Liver (tissue), 8 donors: ENCODE measurements at regions not wholly inside any gene's neighbourhood (a gene's known extent, or its start where the extent isn't known, plus 50 kb on each side); places are given as distances from the start of the nearest gene placed in this dataset.

Experiments
- DNase-seq: peaks from one replicate; pipeline ENCODE4 v3.0.0-alpha.2; 2017; ENCODE audit warnings: low spot score
- H3K27ac ChIP-seq, 2 donors: one replicate each; pipeline ENCODE4 v1.7.0; 2013; ENCODE audit warnings: inconsistent platforms in 2 of 2, low read length in 2 of 2, control low read depth in 1 of 2, low read depth in 1 of 2, mild to moderate bottlenecking in 1 of 2
- H3K27me3 ChIP-seq, 4 donors: one replicate each; pipeline versions ENCODE4 v1.6.1 to v1.7.0; 2013; ENCODE audit warnings: low read length in 3 of 4, inconsistent platforms in 1 of 4, mild to moderate bottlenecking in 1 of 4, moderate library complexity in 1 of 4; ENCODE audit not compliant: control insufficient read depth in 4 of 4, insufficient read depth in 4 of 4
- H3K36me3 ChIP-seq, 4 donors: one replicate each; pipeline versions ENCODE4 v1.6.1 to v1.7.0; 2013; ENCODE audit warnings: low read length in 3 of 4, mild to moderate bottlenecking in 3 of 4, low read depth in 1 of 4, moderate library complexity in 1 of 4; ENCODE audit not compliant: control insufficient read depth in 4 of 4, insufficient read depth in 3 of 4
- H3K4me1 ChIP-seq, 4 donors: one replicate each; pipeline versions ENCODE4 v1.6.1 to v1.7.0; 2013; ENCODE audit warnings: low read length in 3 of 4, mild to moderate bottlenecking in 3 of 4, moderate library complexity in 1 of 4; ENCODE audit not compliant: control insufficient read depth in 4 of 4, insufficient read depth in 4 of 4
- H3K4me3 ChIP-seq, 3 donors: one replicate each; pipeline versions ENCODE4 v1.6.1 to v1.7.0; 2013; ENCODE audit warnings: low read length in 3 of 3, control low read depth in 1 of 3, low read depth in 1 of 3, mild to moderate bottlenecking in 1 of 3
- H3K9ac ChIP-seq, 2 donors: one replicate each; pipeline ENCODE4 v1.7.0; 2013; ENCODE audit warnings: low read length in 2 of 2, mild to moderate bottlenecking in 2 of 2, moderate library complexity in 2 of 2, control low read depth in 1 of 2, low read depth in 1 of 2
- H3K9me3 ChIP-seq, 4 donors: one replicate each; pipeline versions ENCODE4 v1.6.1 to v1.7.0; 2013; ENCODE audit warnings: low read length in 3 of 4; ENCODE audit not compliant: control insufficient read depth in 4 of 4
- EGR1 ChIP-seq, 2 donors: IDR thresholded peaks; 2 replicates each; pipeline ENCODE4 v1.6.1; 2016 to 2018; ENCODE audit warnings: antibody characterized with exemption in 2 of 2, low read depth in 2 of 2
- FOXA1 ChIP-seq: IDR thresholded peaks from 2 replicates; pipeline ENCODE4 v1.6.1; 2016; ENCODE audit warnings: antibody characterized with exemption
- FOXA2 ChIP-seq: IDR thresholded peaks from 2 replicates; pipeline ENCODE4 v1.6.1; 2016; ENCODE audit warnings: antibody characterized with exemption
- GABPA ChIP-seq, 2 donors: IDR thresholded peaks in 1 of 2; conservative IDR thresholded peaks in 1 of 2; 2 replicates each; pipeline ENCODE4 v1.6.1; 2016; ENCODE audit warnings: antibody characterized with exemption in 2 of 2, mild to moderate bottlenecking in 1 of 2, moderate library complexity in 1 of 2
- HNF4A ChIP-seq, 2 donors: conservative IDR thresholded peaks; 2 replicates each; pipeline ENCODE4 v1.6.1; 2016; ENCODE audit warnings: antibody characterized with exemption in 2 of 2, mild to moderate bottlenecking in 2 of 2
- HNF4G ChIP-seq: IDR thresholded peaks from 2 replicates; pipeline ENCODE4 v1.6.1; 2016; ENCODE audit warnings: antibody characterized with exemption
- JUND ChIP-seq, 2 donors: IDR thresholded peaks; 2 replicates each; pipeline ENCODE4 v1.6.1; 2016; ENCODE audit warnings: antibody characterized with exemption in 2 of 2
- NR2F2 ChIP-seq: IDR thresholded peaks from 2 replicates; pipeline ENCODE4 v1.6.1; 2016; ENCODE audit warnings: antibody characterized with exemption
- RAD21 ChIP-seq, 2 donors: IDR thresholded peaks; 2 replicates each; pipeline ENCODE4 v1.6.1; 2016; ENCODE audit warnings: antibody characterized with exemption in 2 of 2, mild to moderate bottlenecking in 2 of 2
- SP1 ChIP-seq: IDR thresholded peaks from 2 replicates; pipeline ENCODE4 v1.6.1; 2018; ENCODE audit warnings: antibody characterized with exemption, mild to moderate bottlenecking
- TAF1 ChIP-seq: conservative IDR thresholded peaks from 2 replicates; pipeline ENCODE4 v1.6.1; 2016; ENCODE audit warnings: antibody characterized with exemption, mild to moderate bottlenecking
- YY1 ChIP-seq: IDR thresholded peaks from 2 replicates; pipeline ENCODE4 v1.6.1; 2016; ENCODE audit warnings: antibody characterized with exemption, mild to moderate bottlenecking
- WGBS: extraction: QIAGEN DNeasy Blood & Tissue Kit; methylation state at CpG from one replicate; pipeline ENCODE4 v1.1.7; 2013; 5-methylcytosine and 5-hydroxymethylcytosine counted together
- TF ChIP-seq, protein P1 (sequence below): IDR thresholded peaks from 2 replicates; pipeline ENCODE4 v1.6.1; 2016; ENCODE audit warnings: antibody characterized with exemption
- TF ChIP-seq, protein P2 (sequence below): IDR thresholded peaks from 2 replicates; pipeline ENCODE4 v1.6.1; 2016; ENCODE audit warnings: antibody characterized with exemption
- TF ChIP-seq, protein P3 (sequence below): IDR thresholded peaks from 2 replicates; pipeline ENCODE4 v1.6.1; 2016; ENCODE audit warnings: antibody characterized with exemption, mild to moderate bottlenecking
- TF ChIP-seq, protein P4 (sequence below): IDR thresholded peaks from 2 replicates; pipeline ENCODE4 v1.6.1; 2016; ENCODE audit warnings: antibody characterized with exemption
- TF ChIP-seq, protein P5 (sequence below): fragments of 150-350 bp; IDR thresholded peaks from 2 replicates; pipeline ENCODE4 v1.5.1; 2017; ENCODE audit warnings: improper control_type of control experiment, low read depth, low read length; ENCODE audit not compliant: missing input control
- donor health status: healthy.
- donor health status: healthy.
- donor health status: healthy.
- donor health status: healthy.
- donor health status: healthy.

DNA sequence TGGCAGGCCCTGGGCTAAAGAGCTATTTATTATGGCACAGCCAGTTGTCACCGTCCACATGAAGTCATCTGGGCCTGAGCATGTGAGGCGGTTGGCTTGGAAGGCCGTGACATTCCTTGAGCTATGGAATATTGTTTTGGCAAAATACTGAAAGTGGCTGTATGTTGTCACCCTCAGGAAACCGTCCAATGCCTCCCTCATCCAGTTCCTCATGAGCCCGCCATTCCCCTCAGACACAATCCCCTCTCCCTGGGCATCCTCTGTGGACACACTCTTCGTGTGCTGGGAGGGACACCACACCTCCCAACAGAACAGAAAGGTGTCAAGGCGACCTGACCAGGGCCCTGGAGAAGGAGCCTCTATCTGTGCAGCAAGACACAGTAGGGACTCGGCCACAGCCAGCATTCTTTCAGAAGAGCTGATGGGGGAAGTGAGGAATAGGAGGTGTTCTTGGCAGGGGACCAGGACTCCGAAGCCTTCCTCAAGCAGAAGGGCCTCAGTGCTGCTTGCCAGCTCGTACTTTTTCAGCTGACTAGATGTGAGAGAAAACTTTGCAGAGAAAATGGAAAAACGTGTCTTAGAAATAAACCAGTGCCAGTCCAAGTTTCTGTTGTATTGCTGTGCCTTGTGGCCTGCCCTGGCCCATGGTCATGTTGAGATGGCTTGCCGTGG lies 120.5 kb downstream of the SOD2 start:
- WGBS = 70% methylated on average over 12 of the region's 12 CpGs
- TF ChIP-seq, protein P1, sequence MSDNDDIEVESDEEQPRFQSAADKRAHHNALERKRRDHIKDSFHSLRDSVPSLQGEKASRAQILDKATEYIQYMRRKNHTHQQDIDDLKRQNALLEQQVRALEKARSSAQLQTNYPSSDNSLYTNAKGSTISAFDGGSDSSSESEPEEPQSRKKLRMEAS = no peak
- TF ChIP-seq HNF4A (conservative IDR thresholded peaks at IDR 0.05) = no peak
- TF ChIP-seq, protein P2, sequence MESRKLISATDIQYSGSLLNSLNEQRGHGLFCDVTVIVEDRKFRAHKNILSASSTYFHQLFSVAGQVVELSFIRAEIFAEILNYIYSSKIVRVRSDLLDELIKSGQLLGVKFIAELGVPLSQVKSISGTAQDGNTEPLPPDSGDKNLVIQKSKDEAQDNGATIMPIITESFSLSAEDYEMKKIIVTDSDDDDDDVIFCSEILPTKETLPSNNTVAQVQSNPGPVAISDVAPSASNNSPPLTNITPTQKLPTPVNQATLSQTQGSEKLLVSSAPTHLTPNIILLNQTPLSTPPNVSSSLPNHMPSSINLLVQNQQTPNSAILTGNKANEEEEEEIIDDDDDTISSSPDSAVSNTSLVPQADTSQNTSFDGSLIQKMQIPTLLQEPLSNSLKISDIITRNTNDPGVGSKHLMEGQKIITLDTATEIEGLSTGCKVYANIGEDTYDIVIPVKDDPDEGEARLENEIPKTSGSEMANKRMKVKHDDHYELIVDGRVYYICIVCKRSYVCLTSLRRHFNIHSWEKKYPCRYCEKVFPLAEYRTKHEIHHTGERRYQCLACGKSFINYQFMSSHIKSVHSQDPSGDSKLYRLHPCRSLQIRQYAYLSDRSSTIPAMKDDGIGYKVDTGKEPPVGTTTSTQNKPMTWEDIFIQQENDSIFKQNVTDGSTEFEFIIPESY = no peak
- TF ChIP-seq, protein P3, sequence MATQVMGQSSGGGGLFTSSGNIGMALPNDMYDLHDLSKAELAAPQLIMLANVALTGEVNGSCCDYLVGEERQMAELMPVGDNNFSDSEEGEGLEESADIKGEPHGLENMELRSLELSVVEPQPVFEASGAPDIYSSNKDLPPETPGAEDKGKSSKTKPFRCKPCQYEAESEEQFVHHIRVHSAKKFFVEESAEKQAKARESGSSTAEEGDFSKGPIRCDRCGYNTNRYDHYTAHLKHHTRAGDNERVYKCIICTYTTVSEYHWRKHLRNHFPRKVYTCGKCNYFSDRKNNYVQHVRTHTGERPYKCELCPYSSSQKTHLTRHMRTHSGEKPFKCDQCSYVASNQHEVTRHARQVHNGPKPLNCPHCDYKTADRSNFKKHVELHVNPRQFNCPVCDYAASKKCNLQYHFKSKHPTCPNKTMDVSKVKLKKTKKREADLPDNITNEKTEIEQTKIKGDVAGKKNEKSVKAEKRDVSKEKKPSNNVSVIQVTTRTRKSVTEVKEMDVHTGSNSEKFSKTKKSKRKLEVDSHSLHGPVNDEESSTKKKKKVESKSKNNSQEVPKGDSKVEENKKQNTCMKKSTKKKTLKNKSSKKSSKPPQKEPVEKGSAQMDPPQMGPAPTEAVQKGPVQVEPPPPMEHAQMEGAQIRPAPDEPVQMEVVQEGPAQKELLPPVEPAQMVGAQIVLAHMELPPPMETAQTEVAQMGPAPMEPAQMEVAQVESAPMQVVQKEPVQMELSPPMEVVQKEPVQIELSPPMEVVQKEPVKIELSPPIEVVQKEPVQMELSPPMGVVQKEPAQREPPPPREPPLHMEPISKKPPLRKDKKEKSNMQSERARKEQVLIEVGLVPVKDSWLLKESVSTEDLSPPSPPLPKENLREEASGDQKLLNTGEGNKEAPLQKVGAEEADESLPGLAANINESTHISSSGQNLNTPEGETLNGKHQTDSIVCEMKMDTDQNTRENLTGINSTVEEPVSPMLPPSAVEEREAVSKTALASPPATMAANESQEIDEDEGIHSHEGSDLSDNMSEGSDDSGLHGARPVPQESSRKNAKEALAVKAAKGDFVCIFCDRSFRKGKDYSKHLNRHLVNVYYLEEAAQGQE = no peak
- no peak for TF ChIP-seq EGR1 (IDR thresholded peaks at IDR 0.05; ENCODE audit: low read depth in 2 of 2)
- TF ChIP-seq, protein P4, sequence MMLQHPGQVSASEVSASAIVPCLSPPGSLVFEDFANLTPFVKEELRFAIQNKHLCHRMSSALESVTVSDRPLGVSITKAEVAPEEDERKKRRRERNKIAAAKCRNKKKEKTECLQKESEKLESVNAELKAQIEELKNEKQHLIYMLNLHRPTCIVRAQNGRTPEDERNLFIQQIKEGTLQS = no peak
- TF ChIP-seq RAD21 (IDR thresholded peaks at IDR 0.05) = no peak
- no peak for TF ChIP-seq YY1
- no peak for TF ChIP-seq FOXA2
- no peak for TF ChIP-seq JUND (IDR thresholded peaks at IDR 0.05)
- TF ChIP-seq SP1 = no peak
- TF ChIP-seq FOXA1 = no peak
- TF ChIP-seq, protein P5, sequence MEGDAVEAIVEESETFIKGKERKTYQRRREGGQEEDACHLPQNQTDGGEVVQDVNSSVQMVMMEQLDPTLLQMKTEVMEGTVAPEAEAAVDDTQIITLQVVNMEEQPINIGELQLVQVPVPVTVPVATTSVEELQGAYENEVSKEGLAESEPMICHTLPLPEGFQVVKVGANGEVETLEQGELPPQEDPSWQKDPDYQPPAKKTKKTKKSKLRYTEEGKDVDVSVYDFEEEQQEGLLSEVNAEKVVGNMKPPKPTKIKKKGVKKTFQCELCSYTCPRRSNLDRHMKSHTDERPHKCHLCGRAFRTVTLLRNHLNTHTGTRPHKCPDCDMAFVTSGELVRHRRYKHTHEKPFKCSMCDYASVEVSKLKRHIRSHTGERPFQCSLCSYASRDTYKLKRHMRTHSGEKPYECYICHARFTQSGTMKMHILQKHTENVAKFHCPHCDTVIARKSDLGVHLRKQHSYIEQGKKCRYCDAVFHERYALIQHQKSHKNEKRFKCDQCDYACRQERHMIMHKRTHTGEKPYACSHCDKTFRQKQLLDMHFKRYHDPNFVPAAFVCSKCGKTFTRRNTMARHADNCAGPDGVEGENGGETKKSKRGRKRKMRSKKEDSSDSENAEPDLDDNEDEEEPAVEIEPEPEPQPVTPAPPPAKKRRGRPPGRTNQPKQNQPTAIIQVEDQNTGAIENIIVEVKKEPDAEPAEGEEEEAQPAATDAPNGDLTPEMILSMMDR = no peak
- no peak for TF ChIP-seq TAF1
- no peak for TF ChIP-seq NR2F2
- no peak for TF ChIP-seq HNF4G
- TF ChIP-seq GABPA (IDR thresholded peaks at IDR 0.05 in 1 of 2, conservative IDR thresholded peaks at IDR 0.05 in 1 of 2) = no peak
- no peak overlapping the region for H3K27ac ChIP-seq
- no peak overlapping the region for H3K4me3 ChIP-seq
- H3K36me3 ChIP-seq = peaks cover 0 to 3% (median 0%) of the 10 kb centered on the region in 4 donors
- H3K4me1 ChIP-seq = no peaks in the 10 kb centered on the region
- peaks cover 0 to 7% (median 4%) of the 10 kb centered on the region in 4 donors for H3K9me3 ChIP-seq
- H3K9ac ChIP-seq = no peak overlapping the region
- H3K27me3 ChIP-seq = no peaks in the 10 kb centered on the region
- DNase-seq = no peak
